Anterior cingulate cortex (tissue), 58 donors: ENCODE measurements at regions not wholly inside any gene's neighbourhood (a gene's known extent, or its start where the extent isn't known, plus 50 kb on each side); places are given as distances from the start of the nearest gene placed in this dataset.
"Not testable (repeated sequence)": the region's sequence is repeated elsewhere in the genome, so short reads cannot be mapped to it uniquely, and the experiment has no call there.

Experiments
- DNase-seq, 58 donors: peaks; one replicate each; lab custom pipeline; 2025; lab: John Stamatoyannopoulos, UW

DNA sequence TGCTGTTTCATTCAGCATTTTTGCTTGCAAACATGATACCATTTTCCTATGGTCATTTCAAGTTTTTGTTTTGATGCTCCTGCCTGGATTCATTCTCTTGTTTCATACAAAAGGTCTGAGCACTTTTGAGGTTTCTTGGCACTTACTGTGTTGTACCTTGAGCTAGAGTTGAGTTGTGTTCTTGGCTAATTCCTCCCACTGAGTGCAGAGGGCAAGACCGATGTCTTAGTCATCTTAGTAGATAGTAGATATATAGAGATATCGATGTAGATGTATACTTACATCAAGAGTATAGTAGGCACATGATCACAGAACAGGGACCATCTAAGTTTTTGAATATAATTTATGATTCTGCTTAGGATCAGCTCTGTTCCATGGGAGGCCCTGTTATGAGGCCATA lies 366.6 kb downstream of the OSTF1 start:
- DNase-seq = no peak

DNA sequence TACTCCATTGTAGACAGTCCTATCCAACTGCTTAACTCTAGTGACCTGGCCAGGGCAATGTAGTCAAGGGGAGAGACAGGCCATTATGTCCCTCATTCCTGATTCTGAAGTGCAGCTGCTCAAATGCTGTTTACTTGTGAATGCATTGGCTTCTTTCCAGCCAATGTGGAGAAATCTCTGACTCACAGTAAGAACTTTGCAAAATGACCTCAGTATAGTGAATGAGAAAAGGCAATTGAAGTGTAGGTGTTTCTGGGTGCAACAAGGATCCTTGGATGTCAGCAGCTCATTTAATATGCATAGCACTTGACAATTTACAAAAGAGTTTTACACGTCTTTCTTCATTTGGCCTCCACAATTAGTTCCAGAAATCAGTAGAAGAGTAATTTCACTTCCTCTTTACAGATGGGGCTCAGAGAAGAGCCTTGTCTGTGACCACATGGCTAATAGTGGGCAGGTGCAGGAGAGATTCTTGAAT lies 367.2 kb downstream of the OSTF1 start:
- no peak for DNase-seq

DNA sequence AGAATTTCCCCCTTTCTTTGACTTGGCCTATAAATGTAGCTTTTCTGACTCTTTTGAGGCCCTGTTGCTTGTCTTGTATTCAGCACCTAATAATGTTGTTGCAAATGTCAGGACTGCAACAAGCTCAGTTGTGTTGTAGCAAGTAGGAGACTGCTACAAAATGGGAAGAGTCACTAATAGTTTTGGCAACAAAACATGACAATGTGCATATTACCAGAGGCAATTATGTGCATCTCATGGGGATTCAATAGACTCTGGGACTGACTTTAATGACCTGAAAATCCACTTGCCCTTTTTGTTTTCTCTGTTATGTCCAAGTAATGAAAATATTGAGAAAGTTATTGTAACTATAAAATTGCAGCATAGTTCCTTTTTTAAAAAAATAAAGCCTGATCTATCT lies 368.4 kb downstream of the OSTF1 start:
- DNase-seq = no peak

DNA sequence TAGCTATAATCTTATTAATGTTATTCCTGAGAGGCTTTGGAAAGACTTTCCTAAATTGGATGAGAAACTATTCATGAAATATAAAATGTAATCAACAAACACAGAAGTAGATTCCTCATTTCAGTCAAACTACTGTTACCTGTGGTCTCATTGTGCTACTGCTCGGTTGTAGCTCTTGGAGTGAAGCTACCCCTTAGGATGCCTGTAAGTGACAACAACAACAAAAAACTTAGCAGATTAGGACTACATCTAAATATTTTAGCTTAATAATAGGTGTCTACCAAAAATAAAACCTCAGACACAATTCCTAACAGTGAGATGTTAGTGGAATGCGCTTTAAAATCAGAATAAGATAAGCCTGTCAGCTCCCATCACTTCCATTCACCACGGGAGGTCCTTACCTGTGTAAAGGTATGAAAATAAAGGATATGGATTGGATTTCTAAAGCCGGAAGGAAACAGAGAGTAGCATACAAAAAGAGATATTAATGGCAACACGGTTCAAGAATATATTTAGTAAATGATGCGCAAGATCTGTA lies 369.2 kb downstream of the OSTF1 start:
- DNase-seq = no peak

DNA sequence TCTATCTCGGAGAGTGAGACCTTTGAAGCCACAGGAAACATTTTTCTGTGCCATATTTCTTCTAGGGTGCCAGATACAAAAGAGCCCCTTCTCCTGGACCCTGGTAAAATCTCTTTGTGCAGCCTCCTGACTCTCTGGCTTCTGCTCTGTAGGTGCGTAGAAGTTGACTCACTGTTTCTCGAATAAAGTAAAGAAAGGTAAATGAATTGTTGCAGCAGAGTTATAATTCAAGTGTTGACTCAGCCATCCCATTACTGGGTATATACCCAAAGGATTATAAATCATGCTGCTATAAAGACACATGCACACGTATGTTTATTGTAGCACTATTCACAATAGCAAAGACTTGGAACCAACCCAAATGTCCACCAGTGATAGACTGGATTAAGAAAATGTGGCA lies 371.0 kb downstream of the OSTF1 start:
- not testable (repeated sequence) for DNase-seq

DNA sequence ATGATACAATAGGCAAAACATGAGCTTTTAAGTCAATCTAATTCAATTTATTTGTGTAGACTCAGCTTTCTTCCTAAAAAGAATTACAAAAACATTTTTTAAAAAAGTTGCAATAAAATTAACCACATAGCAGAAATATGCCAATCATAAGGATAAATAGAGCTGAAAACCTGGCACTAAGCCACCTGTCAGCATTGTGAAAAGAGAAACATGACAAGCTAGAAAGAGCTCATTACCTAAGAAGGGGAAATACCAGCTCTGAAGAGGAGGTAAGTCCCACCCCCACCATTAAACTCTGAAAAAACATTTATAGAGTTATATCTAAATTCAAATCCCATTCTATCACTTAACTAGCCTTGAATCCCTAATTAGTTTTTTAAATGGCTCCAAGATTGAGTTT lies 372.9 kb downstream of the OSTF1 start:
- DNase-seq = no peak

DNA sequence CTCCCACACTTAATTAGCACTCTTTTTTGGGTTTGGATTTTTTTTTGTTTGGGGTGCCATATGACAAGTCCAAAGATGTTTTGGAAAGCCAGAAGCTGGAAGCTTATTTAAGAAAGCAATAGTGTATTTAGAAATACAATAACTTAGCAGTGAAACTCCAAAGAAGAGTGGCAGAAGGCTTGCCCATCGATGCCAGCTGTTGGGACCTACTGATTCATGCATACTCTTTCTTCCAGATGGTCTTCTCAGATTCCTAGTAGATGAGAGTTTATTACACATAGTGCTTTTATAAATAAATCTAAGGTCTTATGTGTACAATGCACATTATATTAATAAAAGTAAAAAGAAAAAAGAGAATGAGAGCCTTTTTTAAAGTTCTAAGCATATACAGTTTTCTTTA lies 374.6 kb downstream of the OSTF1 start:
- peak in 2 of 58 donors; percentile 5 to 19 for DNase-seq

DNA sequence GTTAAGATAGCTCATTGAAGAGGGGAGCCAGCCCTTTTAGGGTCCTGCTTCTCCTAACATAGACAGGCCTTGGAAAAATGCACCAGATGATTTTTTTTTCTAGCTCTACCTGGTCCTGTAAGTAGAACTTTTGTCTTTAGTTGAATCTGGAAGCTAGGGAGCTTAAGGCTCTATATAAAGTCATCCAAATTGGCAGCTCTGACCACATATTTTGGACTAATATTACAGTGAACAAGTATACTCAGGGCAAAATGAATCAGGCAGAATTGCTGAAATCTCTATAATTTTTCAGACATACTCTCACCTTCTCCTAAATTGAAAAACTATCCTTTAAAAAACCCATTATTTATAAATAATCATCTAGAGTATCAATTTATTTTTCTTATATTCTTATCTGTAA lies 375.6 kb downstream of the OSTF1 start:
- DNase-seq = no peak

DNA sequence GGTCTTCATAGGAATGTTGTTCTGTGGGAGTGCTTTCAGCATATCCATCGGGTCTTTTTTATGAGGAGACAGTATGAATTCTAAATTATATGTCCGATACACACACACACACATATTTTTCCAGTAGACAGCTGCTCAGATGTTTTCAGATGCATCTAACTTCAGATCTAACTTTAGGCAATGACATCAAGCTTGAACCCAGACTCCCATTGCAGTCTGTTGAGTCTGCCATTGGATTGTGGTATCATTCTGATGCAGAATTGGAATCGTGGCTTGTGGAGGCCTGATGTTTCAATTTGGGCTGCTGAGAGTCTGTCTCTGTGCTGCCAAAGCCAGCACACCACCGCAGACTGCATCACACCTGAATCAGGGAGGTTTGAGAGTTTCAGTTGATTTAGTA lies 376.4 kb downstream of the OSTF1 start:
- DNase-seq = no peak

DNA sequence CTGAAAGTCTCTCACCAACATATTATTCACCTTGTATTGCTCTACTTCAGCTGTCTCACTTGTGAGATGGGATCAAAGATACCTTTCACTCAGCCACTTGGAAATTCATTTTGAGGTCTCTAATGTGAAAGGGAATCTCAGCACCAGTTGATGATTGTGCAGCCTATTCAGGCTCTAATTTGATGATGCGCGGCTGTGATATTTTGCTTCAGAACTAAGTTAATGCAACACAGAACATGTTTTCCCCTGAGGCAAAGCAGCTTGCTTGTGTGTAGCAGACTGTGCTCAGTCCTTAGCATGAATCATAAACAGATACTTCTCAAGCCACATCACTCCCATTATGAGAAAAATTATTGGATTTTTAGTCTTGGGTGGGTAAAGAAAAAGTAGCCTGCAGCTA lies 378.8 kb downstream of the OSTF1 start:
- no peak for DNase-seq

DNA sequence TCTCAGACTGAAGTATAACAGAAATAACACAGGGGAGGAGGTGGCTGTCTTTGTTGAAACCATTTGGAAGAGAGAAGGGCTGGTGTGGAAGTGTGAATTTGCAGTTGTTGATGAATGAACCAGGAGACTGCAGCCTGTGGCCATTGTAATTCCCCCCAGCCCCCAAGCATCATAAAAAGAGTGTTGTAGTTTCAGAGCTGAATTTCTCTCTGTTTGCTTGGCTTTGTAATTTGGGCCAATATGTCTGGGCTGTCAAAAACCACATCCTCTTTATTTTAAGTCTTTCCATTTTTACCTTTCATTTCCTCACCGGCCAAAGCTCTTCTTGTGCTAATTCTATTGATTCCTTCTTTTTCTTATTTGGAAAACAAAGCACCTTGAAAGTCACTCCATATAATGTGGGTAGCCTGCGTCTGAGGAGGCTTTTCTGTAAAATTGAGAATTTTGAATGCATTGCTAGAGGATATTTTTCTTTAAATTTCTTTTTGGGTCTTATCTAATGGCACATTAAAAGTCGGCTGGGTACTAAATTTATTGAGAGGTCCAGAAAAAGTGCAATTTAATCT lies 383.3 kb downstream of the OSTF1 start:
- no peak for DNase-seq

DNA sequence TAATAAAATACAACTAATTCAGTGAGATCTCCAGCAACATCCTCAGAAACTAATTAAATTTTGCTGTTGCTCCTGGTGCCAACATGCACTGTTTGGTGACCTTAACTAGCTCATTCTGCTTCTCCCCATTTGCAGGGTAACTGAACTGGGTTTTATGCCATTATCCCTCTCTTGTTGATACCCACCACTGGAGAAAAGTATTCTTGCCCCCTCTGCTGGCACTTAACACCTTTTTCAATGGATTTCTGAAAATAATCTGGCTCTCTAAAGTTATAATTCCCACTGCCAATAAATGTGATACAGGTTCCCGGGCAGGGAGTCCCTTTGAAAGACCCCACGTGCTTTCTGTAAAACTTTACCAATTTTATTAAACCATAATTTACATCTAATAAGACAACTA lies 394.3 kb downstream of the OSTF1 start:
- DNase-seq = no peak

DNA sequence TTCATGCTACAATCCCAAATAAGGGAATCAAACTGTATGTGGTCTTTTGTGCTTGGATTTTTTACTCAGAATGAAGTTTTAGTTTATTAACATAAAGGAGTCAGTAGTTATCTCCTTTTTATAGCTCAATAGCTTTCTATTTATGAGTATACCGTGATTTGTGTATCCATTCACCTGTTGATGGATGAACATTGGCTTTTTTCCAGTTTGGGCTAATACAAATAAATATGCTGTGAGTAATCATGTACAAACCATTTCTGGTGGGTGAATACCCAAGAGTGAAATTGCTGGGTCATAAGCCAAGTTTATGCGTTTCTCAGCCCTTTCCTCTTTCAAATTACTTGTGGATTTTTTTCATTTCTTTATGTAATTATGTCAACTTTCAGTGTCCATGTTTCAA lies 395.3 kb downstream of the OSTF1 start:
- DNase-seq = no peak

DNA sequence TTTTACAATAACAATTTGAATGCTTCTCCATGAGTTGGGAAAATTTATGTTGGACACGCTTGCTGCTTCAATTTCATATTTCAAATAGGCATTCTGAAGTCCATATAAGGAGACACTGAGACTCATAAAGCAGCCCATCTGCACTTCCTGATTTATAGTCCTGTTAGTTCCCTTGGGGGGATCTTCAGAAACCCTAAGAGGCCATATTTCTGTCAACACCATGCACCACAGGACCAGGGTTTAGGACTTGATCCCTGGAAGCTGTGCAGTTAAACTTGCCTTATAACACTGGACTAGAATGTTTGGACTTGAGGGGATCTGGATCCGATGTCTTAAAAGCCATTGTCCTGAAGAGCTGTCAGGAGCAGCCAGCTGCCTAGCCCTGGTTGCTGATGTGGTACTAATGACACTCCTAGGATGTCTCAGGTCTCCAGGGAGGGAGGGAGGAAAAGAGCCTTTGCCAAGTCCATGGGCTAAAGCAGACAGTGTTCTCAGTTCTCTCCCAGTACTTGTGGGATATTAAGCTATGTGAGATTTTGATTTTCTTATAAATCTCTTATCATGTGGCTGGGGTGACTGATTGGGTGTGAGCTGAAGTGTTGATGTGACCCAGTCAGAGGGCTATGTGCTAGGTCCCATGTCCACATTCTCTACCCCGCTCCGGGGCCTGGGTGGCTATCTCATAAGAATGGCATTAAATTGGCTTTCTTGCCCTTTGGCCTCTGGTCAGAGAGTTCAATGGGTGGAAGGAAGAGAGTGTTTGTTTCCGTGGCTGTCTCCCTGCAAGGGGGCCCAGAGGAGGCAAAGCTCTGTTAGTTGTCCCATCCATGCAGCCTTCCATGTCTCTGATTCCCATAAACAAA lies 399.8 kb downstream of the OSTF1 start:
- no peak for DNase-seq

DNA sequence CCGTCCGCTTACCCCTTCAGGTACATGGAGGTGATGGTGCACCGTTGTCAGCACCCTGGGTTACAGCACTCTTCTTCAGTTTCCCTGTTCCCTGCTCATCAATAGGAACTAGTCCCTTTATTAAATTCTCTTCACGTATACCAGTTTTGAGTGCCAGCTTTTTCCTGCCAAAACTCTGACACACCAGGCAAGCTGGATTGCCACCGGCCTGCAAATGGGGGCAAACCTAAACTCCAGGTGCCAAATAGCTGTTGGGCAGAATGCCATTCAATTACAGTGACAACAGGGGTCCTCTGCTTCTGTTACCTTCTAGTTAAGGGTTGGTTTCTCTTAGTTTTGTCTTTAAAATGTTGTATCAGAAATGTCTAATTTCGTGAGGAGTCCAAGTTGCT lies 400.4 kb downstream of the OSTF1 start:
- peak in 34 of 58 donors; percentile 0 to 65 (median 17) for DNase-seq

DNA sequence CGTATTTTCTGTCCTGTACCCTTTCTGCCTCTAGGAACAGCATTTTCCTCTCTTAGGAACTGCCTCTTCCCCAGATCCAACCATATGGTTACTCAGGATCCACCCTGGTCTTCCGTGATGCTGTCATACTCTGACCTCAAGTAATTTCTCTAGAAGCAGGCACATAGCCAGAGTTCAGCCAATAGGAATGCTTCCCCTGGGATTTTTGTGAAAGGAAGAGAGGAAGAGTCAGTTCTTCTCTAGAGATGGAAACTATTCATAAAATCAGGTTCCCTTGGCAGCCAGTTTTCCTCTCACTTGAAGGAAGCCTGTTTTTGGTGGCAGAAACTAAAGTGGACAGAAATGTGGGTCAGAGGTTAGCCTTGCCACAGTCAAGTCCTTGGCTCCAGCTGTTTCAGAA lies 400.1 kb upstream of the PCSK5 start:
- no peak for DNase-seq

DNA sequence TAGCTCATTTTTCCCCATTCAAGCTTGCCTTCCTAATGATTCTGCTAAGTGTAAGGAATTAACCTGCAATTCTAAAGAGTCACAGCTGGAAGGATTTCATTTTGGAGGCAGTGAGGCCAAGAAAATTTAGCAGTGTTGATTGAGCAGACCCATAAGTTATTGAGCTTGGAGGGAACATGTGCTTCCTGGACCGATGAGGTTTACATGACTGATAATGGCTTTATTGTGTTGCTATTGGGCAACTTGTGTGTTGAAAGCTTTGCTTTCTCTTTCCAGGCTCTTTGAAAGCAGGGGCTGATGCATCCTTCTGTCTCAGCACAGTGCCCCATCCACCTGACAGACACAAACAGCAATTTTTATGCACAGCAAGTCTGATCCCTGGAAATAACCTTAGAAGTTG lies 398.9 kb upstream of the PCSK5 start:
- no peak for DNase-seq

DNA sequence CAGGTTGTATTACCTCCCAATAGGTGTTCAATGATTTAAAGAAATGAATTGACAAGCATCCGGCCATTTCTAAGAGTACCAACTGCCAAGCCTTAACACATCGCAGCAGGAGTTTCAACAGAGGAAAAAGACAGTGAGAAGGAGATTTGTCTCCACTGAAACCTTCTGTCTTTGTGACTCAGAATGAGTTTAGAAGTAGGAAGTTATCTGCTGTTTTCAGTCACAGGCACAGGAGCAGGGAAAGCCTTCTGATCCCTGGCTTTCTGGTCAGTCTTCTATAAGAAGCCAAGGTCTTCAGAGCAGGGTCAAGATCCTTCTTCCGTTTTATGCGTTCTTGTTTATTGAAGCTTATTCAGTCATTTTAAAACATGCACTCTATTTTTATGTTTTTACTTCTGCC lies 390.7 kb upstream of the PCSK5 start:
- DNase-seq = no peak

DNA sequence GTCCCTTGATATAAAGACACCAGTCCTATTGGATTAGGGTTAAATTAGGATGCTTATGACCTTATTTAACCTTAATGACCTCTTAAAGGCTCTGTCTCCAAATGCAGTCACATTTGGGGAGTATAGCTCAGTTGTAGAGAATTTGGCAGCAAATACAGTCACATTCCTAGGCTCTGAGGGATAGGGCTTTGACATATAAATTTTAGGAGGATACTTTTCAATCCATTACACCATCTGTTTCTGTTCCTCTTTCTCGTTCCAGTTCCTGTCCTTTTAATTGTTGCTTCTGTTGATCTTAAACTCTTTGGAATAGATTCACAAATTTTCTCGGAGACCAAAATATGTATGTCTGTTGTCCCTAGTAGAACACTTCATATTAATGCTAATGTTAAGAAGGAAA lies 390.0 kb upstream of the PCSK5 start:
- no peak for DNase-seq

DNA sequence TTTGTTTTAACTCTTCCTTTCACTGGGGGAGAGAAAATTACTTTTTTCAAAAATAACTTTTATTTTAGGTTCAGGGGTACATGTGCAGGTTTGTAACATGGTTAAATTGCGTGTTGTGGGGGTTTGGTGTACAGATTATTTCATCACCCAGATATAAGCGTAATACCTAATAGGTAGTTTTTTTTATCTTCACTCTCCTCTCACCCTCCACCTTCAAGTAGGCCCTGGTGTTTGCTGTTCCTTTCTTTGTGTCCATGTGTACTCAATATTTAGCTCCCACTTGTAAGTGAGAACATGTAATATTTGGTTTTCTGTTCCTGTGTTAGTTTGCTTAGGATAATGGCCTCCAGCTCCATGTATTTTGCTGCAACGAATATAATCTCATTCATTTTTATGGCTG lies 389.5 kb upstream of the PCSK5 start:
- DNase-seq = not testable (repeated sequence)

DNA sequence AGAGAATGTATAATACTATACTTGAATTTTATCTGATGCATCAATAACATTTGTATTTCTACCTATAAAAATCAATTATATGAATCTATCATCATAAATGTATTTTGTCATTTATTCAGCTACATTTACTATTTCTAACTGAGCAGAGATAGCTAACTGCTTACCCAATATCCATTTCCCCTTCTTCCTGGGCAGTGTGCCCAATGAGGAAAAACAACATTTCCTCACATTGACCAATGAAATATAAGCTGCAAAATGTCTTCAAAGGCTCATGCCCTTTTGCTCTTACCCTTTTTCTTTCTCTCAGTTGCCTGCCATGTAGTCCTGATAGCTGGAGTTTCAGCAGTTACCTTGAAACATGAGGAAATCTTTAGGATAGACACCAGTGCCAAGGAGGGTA lies 385.8 kb upstream of the PCSK5 start:
- DNase-seq = no peak

DNA sequence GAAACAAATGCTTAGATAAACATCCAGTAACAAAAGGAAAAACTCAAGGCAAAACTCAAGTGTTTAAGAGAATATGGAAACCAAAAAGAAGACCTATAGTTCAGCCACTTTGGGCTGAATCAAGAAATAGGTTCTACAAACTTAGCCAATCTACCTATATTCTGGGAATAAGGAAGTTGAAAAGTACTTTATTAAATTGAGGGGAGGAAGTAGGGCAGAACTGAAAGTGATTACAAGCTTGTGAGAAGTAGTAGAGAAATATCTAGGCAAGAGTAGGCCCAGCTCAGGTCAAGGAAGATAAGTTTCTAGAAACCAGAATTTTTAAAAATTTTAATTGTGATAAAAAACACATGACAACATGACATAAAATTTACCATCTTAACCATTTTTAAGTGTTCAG lies 384.8 kb upstream of the PCSK5 start:
- DNase-seq = no peak
